22Rv1 (cell line): ENCODE measurements at regions not wholly inside any gene's neighbourhood (a gene's known extent, or its start where the extent isn't known, plus 50 kb on each side); places are given as distances from the start of the nearest gene placed in this dataset.

ENCODE experiments used
- CTCF ChIP-seq: fragments of 450-650 bp; IDR thresholded peaks from 2 replicates; pipeline ENCODE4 v1.5.1; 2017; ENCODE audit warnings: mild to moderate bottlenecking
- ZFX ChIP-seq: fragments of 450-650 bp; IDR thresholded peaks from 2 replicates; pipeline ENCODE4 v1.6.1; 2017; ENCODE audit warnings: antibody characterized with exemption, borderline replicate concordance

GRCh38 chr7:145293228-145293701 is 457.4 kb upstream of the TPK1 start:
- no peak for TF ChIP-seq CTCF
- TF ChIP-seq ZFX, result no peak
